ENCODE measurements at regions not wholly inside any gene's neighbourhood (a gene's known extent, or its start where the extent isn't known, plus 50 kb on each side); places are given as distances from the start of the nearest gene placed in this dataset.
"Not testable (repeated sequence)": the region's sequence is repeated elsewhere in the genome, so short reads cannot be mapped to it uniquely, and the experiment has no call there.

DNA sequence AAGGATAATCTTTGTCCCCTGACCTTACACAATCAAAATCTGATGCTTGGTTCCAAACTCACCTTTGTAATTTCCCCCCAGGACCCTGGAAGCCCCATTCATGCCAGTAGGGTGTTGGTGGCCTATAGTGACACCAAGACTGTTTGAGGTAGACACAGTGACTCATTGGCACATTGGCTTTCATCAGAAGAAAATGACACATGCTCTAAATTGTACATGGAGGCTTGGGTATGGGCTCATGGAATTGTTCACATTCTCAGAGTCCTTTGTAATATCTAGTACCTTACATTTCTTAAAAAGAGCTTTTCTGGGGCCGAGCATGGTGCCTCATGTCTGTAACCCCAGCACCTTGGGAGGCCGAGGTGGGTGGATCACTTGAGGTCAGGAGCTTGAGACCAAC lies 61.2 kb upstream of the LRPPRC start:
- no peaks in the 10 kb centered on the region for H3K4me1 ChIP-seq (ENCODE audit: insufficient read depth, low read length, poor library complexity, severe bottlenecking)
- intact Hi-C loops (cut with micrococcal nuclease; ENCODE audit: unreplicated experiment): no loop called here
- H3K9me2 ChIP-seq (ENCODE audit: insufficient read depth, low read length): no peaks in the 10 kb centered on the region
- no peak for TF ChIP-seq EZH2phosphoT487 (IDR thresholded peaks at IDR 0.05; ENCODE audit: borderline replicate concordance, low read depth, low read length)
- TF ChIP-seq, protein P1, sequence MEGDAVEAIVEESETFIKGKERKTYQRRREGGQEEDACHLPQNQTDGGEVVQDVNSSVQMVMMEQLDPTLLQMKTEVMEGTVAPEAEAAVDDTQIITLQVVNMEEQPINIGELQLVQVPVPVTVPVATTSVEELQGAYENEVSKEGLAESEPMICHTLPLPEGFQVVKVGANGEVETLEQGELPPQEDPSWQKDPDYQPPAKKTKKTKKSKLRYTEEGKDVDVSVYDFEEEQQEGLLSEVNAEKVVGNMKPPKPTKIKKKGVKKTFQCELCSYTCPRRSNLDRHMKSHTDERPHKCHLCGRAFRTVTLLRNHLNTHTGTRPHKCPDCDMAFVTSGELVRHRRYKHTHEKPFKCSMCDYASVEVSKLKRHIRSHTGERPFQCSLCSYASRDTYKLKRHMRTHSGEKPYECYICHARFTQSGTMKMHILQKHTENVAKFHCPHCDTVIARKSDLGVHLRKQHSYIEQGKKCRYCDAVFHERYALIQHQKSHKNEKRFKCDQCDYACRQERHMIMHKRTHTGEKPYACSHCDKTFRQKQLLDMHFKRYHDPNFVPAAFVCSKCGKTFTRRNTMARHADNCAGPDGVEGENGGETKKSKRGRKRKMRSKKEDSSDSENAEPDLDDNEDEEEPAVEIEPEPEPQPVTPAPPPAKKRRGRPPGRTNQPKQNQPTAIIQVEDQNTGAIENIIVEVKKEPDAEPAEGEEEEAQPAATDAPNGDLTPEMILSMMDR (conservative IDR thresholded peaks at IDR 0.05; ENCODE audit: low read length): no peak
- ChIA-PET POLR2A (interaction anchor here (1.2 kb wide), 1 partner anchor 15 kb away, joined by 3 read pairs; no protein-coding TSS in a partner anchor), CTCF (ENCODE audit: unreplicated experiment) (no interaction called here)
- no peak overlapping the region for H2AFZ ChIP-seq (ENCODE audit: low read length)
- H3K9me3 ChIP-seq (ENCODE audit: low read length): no peaks in the 10 kb centered on the region
- H4K20me1 ChIP-seq (ENCODE audit: insufficient read depth, low read length): no peaks in the 10 kb centered on the region
- no peak overlapping the region for H3K4me3 ChIP-seq (ENCODE audit: low read depth, low read length, poor library complexity, severe bottlenecking)
- no peak overlapping the region for H3K27ac ChIP-seq (ENCODE audit: low read depth, low read length, poor library complexity, severe bottlenecking)
- H3K4me2 ChIP-seq (ENCODE audit: low read length): no peak overlapping the region
- BruUV-seq (replicated peaks): no TSS peak
- no peak for DNase-seq (ENCODE audit: low spot score)
- H3K36me3 ChIP-seq (ENCODE audit: insufficient read depth, low read length): no peaks in the 10 kb centered on the region
- no peaks in the 10 kb centered on the region for H3K79me2 ChIP-seq (ENCODE audit: insufficient read depth, low read depth, low read length)

GRCh38 chr2:44060286-44060685 lies 64.5 kb upstream of the LRPPRC start:
- H3K4me3 ChIP-seq (ENCODE audit: low read depth, low read length, poor library complexity, severe bottlenecking); H3K9me2 ChIP-seq (ENCODE audit: insufficient read depth, low read length); H3K36me3 ChIP-seq (ENCODE audit: insufficient read depth, low read length); H4K20me1 ChIP-seq (ENCODE audit: insufficient read depth, low read length); POLR2A ChIA-PET; intact Hi-C loops (cut with micrococcal nuclease; ENCODE audit: unreplicated experiment); BruUV-seq (replicated peaks); H3K4me1 ChIP-seq (ENCODE audit: insufficient read depth, low read length, poor library complexity, severe bottlenecking); H3K4me2 ChIP-seq (ENCODE audit: low read length); H3K27ac ChIP-seq (ENCODE audit: low read depth, low read length, poor library complexity, severe bottlenecking); H2AFZ ChIP-seq (ENCODE audit: low read length); H3K9me3 ChIP-seq (ENCODE audit: low read length); CTCF ChIA-PET (ENCODE audit: unreplicated experiment); H3K79me2 ChIP-seq (ENCODE audit: insufficient read depth, low read depth, low read length); DNase-seq (ENCODE audit: low spot score): not testable (repeated sequence)

DNA sequence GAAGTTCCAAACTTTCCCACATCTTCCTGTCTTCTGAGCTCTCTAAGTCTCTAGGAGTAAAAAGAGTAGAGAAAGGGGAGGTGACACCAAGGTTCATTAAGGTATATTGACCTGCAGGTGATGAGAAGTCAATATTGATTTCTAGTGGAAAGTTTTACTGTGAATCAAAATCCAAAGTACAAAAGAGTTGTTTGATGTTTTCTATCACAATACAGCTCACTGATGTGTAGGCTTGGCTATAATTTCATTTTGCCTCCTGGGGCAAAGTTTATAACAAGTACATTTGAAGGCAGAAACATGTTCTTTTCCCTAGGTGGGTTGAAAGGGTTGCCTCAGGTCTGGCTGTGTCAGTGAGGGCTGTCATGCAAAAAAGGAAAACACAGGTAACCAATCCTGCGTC lies 65.2 kb upstream of the LRPPRC start:
- no TSS peak for BruUV-seq (replicated peaks)
- Histone ChIP-seq H3K9me3 (ENCODE audit: low read length) (no peaks in the 10 kb centered on the region), H3K27ac (ENCODE audit: low read depth, low read length, poor library complexity, severe bottlenecking) (no peak overlapping the region), H3K4me2 (ENCODE audit: low read length) (no peak overlapping the region), H3K4me3 (ENCODE audit: low read depth, low read length, poor library complexity, severe bottlenecking) (no peak overlapping the region), H3K79me2 (ENCODE audit: insufficient read depth, low read depth, low read length) (no peaks in the 10 kb centered on the region), H3K4me1 (ENCODE audit: insufficient read depth, low read length, poor library complexity, severe bottlenecking) (no peaks in the 10 kb centered on the region), H3K36me3 (ENCODE audit: insufficient read depth, low read length) (no peaks in the 10 kb centered on the region), H3K9me2 (ENCODE audit: insufficient read depth, low read length) (no peaks in the 10 kb centered on the region), H2AFZ (ENCODE audit: low read length) (no peak overlapping the region), H4K20me1 (ENCODE audit: insufficient read depth, low read length) (no peaks in the 10 kb centered on the region)
- TF ChIP-seq, protein P1 (conservative IDR thresholded peaks at IDR 0.05; ENCODE audit: low read length): no peak
- no peak for TF ChIP-seq EZH2phosphoT487 (IDR thresholded peaks at IDR 0.05; ENCODE audit: borderline replicate concordance, low read depth, low read length)
- ChIA-PET CTCF (ENCODE audit: unreplicated experiment) (no interaction called here), POLR2A (no interaction called here)
- DNase-seq (ENCODE audit: low spot score): no peak
- intact Hi-C loops (cut with micrococcal nuclease; ENCODE audit: unreplicated experiment): no loop called here

Data from OCI-LY7 (cell line).